ENCODE measurements at regions not wholly inside any gene's neighbourhood (a gene's known extent, or its start where the extent isn't known, plus 50 kb on each side); places are given as distances from the start of the nearest gene placed in this dataset.

DNA sequence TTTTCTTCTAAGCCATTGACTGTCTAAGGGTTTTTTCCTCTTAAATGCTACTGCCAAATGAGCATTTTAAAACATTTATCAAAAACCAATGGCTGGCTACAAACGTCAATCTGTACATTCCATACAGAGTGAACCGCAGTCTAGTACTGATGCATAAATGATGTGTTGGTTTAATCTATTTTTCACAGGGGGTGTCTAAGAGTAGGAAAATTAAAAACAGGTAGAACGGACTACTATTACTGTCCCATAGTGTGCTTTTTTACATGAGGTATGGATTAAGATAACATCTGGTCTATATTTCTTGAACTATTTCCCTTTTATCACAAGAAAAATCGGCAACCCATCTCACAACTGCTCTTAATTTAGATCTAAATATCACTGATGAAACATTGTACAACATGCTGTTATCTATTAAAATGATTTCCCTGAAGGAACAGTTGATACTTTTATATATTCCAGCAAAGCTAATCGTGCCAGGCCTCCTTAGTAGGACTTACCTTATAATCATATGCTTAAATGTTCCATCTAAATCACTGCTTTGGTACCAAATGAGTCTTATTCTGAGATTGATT, 172.9 kb upstream of the CDKN3 start:
- no peak for TF ChIP-seq POLR2A (IDR thresholded peaks at IDR 0.05)
- TF ChIP-seq, protein P1, sequence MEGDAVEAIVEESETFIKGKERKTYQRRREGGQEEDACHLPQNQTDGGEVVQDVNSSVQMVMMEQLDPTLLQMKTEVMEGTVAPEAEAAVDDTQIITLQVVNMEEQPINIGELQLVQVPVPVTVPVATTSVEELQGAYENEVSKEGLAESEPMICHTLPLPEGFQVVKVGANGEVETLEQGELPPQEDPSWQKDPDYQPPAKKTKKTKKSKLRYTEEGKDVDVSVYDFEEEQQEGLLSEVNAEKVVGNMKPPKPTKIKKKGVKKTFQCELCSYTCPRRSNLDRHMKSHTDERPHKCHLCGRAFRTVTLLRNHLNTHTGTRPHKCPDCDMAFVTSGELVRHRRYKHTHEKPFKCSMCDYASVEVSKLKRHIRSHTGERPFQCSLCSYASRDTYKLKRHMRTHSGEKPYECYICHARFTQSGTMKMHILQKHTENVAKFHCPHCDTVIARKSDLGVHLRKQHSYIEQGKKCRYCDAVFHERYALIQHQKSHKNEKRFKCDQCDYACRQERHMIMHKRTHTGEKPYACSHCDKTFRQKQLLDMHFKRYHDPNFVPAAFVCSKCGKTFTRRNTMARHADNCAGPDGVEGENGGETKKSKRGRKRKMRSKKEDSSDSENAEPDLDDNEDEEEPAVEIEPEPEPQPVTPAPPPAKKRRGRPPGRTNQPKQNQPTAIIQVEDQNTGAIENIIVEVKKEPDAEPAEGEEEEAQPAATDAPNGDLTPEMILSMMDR (IDR thresholded peaks at IDR 0.05), result no peak
